ENCODE measurements at regions not wholly inside any gene's neighbourhood (a gene's known extent, or its start where the extent isn't known, plus 50 kb on each side); places are given as distances from the start of the nearest gene placed in this dataset.
"Not testable (repeated sequence)": the region's sequence is repeated elsewhere in the genome, so short reads cannot be mapped to it uniquely, and the experiment has no call there.

GRCh38 chr2:189337656-189338055, 103.6 kb upstream of the WDR75 start:
- Histone ChIP-seq H3K4me3 (ENCODE audit: insufficient read depth, low read depth, low read length) (no peak overlapping the region), H3K27ac (ENCODE audit: insufficient read depth, low read depth, low read length, poor library complexity, severe bottlenecking) (no peak overlapping the region), H3K4me1 (ENCODE audit: control insufficient read depth, insufficient read depth, low read length) (no peaks in the 10 kb centered on the region), H3K27me3 (ENCODE audit: control insufficient read depth, insufficient read depth, low read length, poor library complexity, severe bottlenecking) (no peaks in the 10 kb centered on the region), H3K9me3 (ENCODE audit: control insufficient read depth, low read length) (no peaks in the 10 kb centered on the region), H3K36me3 (ENCODE audit: control insufficient read depth, insufficient read depth, low read length) (no peaks in the 10 kb centered on the region)
- WGBS, 2 experiments, result 83 to 91% methylated on average over 1 of the region's 1 CpG

- Histone ChIP-seq H3K27me3 (ENCODE audit: control insufficient read depth, insufficient read depth, low read length, poor library complexity, severe bottlenecking) (no peaks in the 10 kb centered on the region), H3K36me3 (ENCODE audit: control insufficient read depth, insufficient read depth, low read length) (no peaks in the 10 kb centered on the region), H3K9me3 (ENCODE audit: control insufficient read depth, low read length) (no peaks in the 10 kb centered on the region), H3K4me1 (ENCODE audit: control insufficient read depth, insufficient read depth, low read length) (no peaks in the 10 kb centered on the region), H3K4me3 (ENCODE audit: insufficient read depth, low read depth, low read length) (no peak overlapping the region), H3K27ac (ENCODE audit: insufficient read depth, low read depth, low read length, poor library complexity, severe bottlenecking) (no peak overlapping the region)
- 84 to 93% methylated on average over 3 of the region's 3 CpGs for WGBS, 2 experiments
These were observed 103.2 kb upstream of the WDR75 start for GRCh38 chr2:189338115-189338514.

DNA sequence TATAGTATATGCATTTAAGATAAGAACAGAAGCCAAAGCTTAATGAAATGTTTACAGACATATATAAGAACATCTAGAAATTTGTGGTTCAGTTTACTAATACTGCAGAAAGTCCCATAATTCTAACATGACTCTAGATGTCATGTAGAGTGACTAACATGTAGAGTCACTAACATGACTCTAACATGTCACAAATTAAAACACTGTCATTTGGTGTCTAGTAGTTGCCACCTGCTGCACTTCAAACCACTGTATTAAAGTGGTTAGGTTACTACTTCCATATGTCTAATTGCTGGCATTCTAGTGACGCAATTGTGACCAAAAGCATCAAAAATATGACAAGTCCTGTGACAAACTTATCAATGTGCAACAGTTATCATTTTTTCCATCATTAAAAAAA, 100.2 kb upstream of the WDR75 start:
- H3K4me1 ChIP-seq (ENCODE audit: control insufficient read depth, insufficient read depth, low read length), result no peaks in the 10 kb centered on the region
- H3K36me3 ChIP-seq (ENCODE audit: control insufficient read depth, insufficient read depth, low read length), result no peaks in the 10 kb centered on the region
- H3K9me3 ChIP-seq (ENCODE audit: control insufficient read depth, low read length), result no peaks in the 10 kb centered on the region
- 100% methylated on average over 1 of the region's 1 CpG; no CpG with 5 or more reads in 1 of the 2 experiments for WGBS, 2 experiments
- H3K27ac ChIP-seq (ENCODE audit: insufficient read depth, low read depth, low read length, poor library complexity, severe bottlenecking), result no peak overlapping the region
- H3K4me3 ChIP-seq (ENCODE audit: insufficient read depth, low read depth, low read length), result no peak overlapping the region
- H3K27me3 ChIP-seq (ENCODE audit: control insufficient read depth, insufficient read depth, low read length, poor library complexity, severe bottlenecking), result no peaks in the 10 kb centered on the region

- H3K9me3 ChIP-seq (ENCODE audit: control insufficient read depth, low read length), result no peaks in the 10 kb centered on the region
- WGBS, 2 experiments, result 95 to 99% methylated on average over 2 of the region's 2 CpGs
- H3K27ac ChIP-seq (ENCODE audit: insufficient read depth, low read depth, low read length, poor library complexity, severe bottlenecking), result no peak overlapping the region
These were observed 97.2 kb upstream of the WDR75 start for GRCh38 chr2:189344043-189344442.

GRCh38 chr2:189347540-189347939, 93.7 kb upstream of the WDR75 start:
- no peak overlapping the region for H3K4me3 ChIP-seq (ENCODE audit: insufficient read depth, low read depth, low read length)
- WGBS, 2 experiments, result 80 to 96% methylated on average over 1 of the region's 1 CpG
- H3K27ac ChIP-seq (ENCODE audit: insufficient read depth, low read depth, low read length, poor library complexity, severe bottlenecking), result no peak overlapping the region
- H3K4me1 ChIP-seq (ENCODE audit: control insufficient read depth, insufficient read depth, low read length), result no peaks in the 10 kb centered on the region
- no peaks in the 10 kb centered on the region for H3K36me3 ChIP-seq (ENCODE audit: control insufficient read depth, insufficient read depth, low read length)
- H3K27me3 ChIP-seq (ENCODE audit: control insufficient read depth, insufficient read depth, low read length, poor library complexity, severe bottlenecking), result no peaks in the 10 kb centered on the region
- no peaks in the 10 kb centered on the region for H3K9me3 ChIP-seq (ENCODE audit: control insufficient read depth, low read length)

More at GRCh38 chr2:189344043-189344442, 97.2 kb upstream of the WDR75 start:
- H3K4me3 ChIP-seq (ENCODE audit: insufficient read depth, low read depth, low read length), result no peak overlapping the region
- no peaks in the 10 kb centered on the region for H3K36me3 ChIP-seq (ENCODE audit: control insufficient read depth, insufficient read depth, low read length)
- H3K27me3 ChIP-seq (ENCODE audit: control insufficient read depth, insufficient read depth, low read length, poor library complexity, severe bottlenecking), result no peaks in the 10 kb centered on the region
- H3K4me1 ChIP-seq (ENCODE audit: control insufficient read depth, insufficient read depth, low read length), result no peaks in the 10 kb centered on the region

GRCh38 chr2:189348369-189348768, 92.9 kb upstream of the WDR75 start:
- Histone ChIP-seq H3K27me3 (ENCODE audit: control insufficient read depth, insufficient read depth, low read length, poor library complexity, severe bottlenecking) (no peaks in the 10 kb centered on the region), H3K4me1 (ENCODE audit: control insufficient read depth, insufficient read depth, low read length) (no peaks in the 10 kb centered on the region), H3K4me3 (ENCODE audit: insufficient read depth, low read depth, low read length) (no peak overlapping the region), H3K27ac (ENCODE audit: insufficient read depth, low read depth, low read length, poor library complexity, severe bottlenecking) (no peak overlapping the region), H3K9me3 (ENCODE audit: control insufficient read depth, low read length) (no peaks in the 10 kb centered on the region), H3K36me3 (ENCODE audit: control insufficient read depth, insufficient read depth, low read length) (no peaks in the 10 kb centered on the region)
- WGBS, 2 experiments, result 90 to 100% methylated on average over 1 of the region's 1 CpG

- 74 to 77% methylated on average over 3 of the region's 3 CpGs for WGBS, 2 experiments
- Histone ChIP-seq H3K27ac (ENCODE audit: insufficient read depth, low read depth, low read length, poor library complexity, severe bottlenecking) (no peak overlapping the region), H3K36me3 (ENCODE audit: control insufficient read depth, insufficient read depth, low read length) (no peaks in the 10 kb centered on the region)
These were observed 90.6 kb upstream of the WDR75 start for GRCh38 chr2:189350540-189351209.

DNA sequence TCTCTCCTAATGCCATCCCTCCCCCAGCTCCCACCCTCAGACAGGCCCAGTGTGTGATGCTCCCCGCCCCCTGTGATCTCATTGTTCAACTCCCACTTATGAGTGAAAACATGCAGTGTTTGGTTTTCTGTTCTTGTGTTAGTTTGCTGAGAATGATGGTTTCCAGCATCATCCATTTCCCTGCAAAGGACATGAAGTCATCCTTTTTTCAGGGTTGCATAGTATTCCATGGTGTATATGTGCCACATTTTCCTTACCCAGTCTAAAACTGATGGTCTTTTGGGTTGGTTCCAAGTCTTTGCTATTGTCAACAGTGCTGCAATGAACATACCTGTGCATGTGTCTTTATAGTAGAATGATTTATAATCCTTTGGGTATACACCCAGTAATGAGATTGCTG, 89.3 kb upstream of the WDR75 start:
- H3K27me3 ChIP-seq (ENCODE audit: control insufficient read depth, insufficient read depth, low read length, poor library complexity, severe bottlenecking), result not testable (repeated sequence)

More at GRCh38 chr2:189350540-189351209, 90.6 kb upstream of the WDR75 start:
- Histone ChIP-seq H3K4me1 (ENCODE audit: control insufficient read depth, insufficient read depth, low read length) (no peaks in the 10 kb centered on the region), H3K27me3 (ENCODE audit: control insufficient read depth, insufficient read depth, low read length, poor library complexity, severe bottlenecking) (no peaks in the 10 kb centered on the region), H3K4me3 (ENCODE audit: insufficient read depth, low read depth, low read length) (no peak overlapping the region), H3K9me3 (ENCODE audit: control insufficient read depth, low read length) (no peaks in the 10 kb centered on the region)

GRCh38 chr2:189357375-189357774, 83.9 kb upstream of the WDR75 start:
- 90 to 92% methylated on average over 4 of the region's 4 CpGs for WGBS, 2 experiments
- H3K9me3 ChIP-seq (ENCODE audit: control insufficient read depth, low read length); H3K4me3 ChIP-seq (ENCODE audit: insufficient read depth, low read depth, low read length); H3K36me3 ChIP-seq (ENCODE audit: control insufficient read depth, insufficient read depth, low read length); H3K27ac ChIP-seq (ENCODE audit: insufficient read depth, low read depth, low read length, poor library complexity, severe bottlenecking); H3K27me3 ChIP-seq (ENCODE audit: control insufficient read depth, insufficient read depth, low read length, poor library complexity, severe bottlenecking); H3K4me1 ChIP-seq (ENCODE audit: control insufficient read depth, insufficient read depth, low read length): not testable (repeated sequence)

More for the DNA sequence above, 89.3 kb upstream of the WDR75 start:
- not testable (repeated sequence) for H3K9me3 ChIP-seq (ENCODE audit: control insufficient read depth, low read length); H3K4me3 ChIP-seq (ENCODE audit: insufficient read depth, low read depth, low read length); H3K4me1 ChIP-seq (ENCODE audit: control insufficient read depth, insufficient read depth, low read length); H3K27ac ChIP-seq (ENCODE audit: insufficient read depth, low read depth, low read length, poor library complexity, severe bottlenecking); H3K36me3 ChIP-seq (ENCODE audit: control insufficient read depth, insufficient read depth, low read length)
- WGBS, 2 experiments, result 83 to 91% methylated on average over 1 of the region's 1 CpG

DNA sequence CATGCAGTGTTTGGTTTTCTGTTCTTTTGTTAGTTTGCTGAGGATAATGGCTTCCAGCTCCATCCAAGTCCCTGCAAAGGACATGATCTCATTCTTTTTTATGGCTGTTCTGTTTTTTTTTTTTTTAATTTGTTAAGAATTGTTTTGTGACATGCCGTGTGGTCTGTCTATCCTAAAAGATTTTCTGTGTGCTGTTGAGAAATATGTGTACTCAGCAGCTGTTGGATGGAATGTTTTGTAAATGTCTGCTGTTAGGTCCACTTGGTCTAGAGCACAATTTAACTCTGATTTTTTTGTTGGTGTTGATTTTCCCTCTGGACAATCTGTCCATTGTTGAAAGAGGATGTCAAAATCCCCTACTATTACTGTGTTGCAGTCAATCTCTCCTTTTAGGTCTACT, 80.4 kb upstream of the WDR75 start:
- Histone ChIP-seq H3K4me1 (ENCODE audit: control insufficient read depth, insufficient read depth, low read length) (no peaks in the 10 kb centered on the region), H3K4me3 (ENCODE audit: insufficient read depth, low read depth, low read length) (no peak overlapping the region), H3K27ac (ENCODE audit: insufficient read depth, low read depth, low read length, poor library complexity, severe bottlenecking) (no peak overlapping the region), H3K9me3 (ENCODE audit: control insufficient read depth, low read length) (no peaks in the 10 kb centered on the region), H3K27me3 (ENCODE audit: control insufficient read depth, insufficient read depth, low read length, poor library complexity, severe bottlenecking) (no peaks in the 10 kb centered on the region), H3K36me3 (ENCODE audit: control insufficient read depth, insufficient read depth, low read length) (no peaks in the 10 kb centered on the region)
- 92 to 97% methylated on average over 1 of the region's 1 CpG for WGBS, 2 experiments

DNA sequence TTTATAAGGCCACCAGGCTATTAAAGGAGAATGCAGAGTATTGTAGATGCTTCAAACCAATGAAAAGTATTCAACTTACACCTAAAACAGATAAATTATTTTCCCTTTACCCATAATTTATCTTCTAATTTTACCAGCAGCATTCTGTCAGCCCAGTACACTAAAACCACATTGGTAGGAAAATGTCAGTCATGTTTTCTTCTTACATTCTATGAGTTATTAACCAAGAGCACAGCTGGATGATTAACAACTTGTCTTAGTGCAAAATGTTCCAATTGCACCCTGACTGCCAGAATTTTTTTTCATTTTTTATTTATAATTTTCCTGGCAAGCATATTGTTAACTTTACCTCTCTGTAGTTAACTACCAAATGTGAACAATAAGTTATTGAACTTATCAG, 79.0 kb upstream of the WDR75 start:
- no peaks in the 10 kb centered on the region for H3K9me3 ChIP-seq (ENCODE audit: control insufficient read depth, low read length)
- H3K27ac ChIP-seq (ENCODE audit: insufficient read depth, low read depth, low read length, poor library complexity, severe bottlenecking), result no peak overlapping the region
- no peaks in the 10 kb centered on the region for H3K27me3 ChIP-seq (ENCODE audit: control insufficient read depth, insufficient read depth, low read length, poor library complexity, severe bottlenecking)
- H3K4me1 ChIP-seq (ENCODE audit: control insufficient read depth, insufficient read depth, low read length), result no peaks in the 10 kb centered on the region
- H3K36me3 ChIP-seq (ENCODE audit: control insufficient read depth, insufficient read depth, low read length), result no peaks in the 10 kb centered on the region
- no peak overlapping the region for H3K4me3 ChIP-seq (ENCODE audit: insufficient read depth, low read depth, low read length)
